HCT116 (cell line): ENCODE measurements at regions not wholly inside any gene's neighbourhood (a gene's known extent, or its start where the extent isn't known, plus 50 kb on each side); places are given as distances from the start of the nearest gene placed in this dataset.

ENCODE experiments used
- ATAC-seq: fragments of 200-7000 bp; cut with Tn5 transposase; 2 replicates; pipeline ENCODE4 v1.9.1; 2020; ENCODE audit warnings: mild to moderate bottlenecking, moderate library complexity
- BruUV-seq: library from RNA; stranded (reverse); fragments of 400-500 nt; replicated peaks from 2 replicates; lab custom pipeline; 2021; lab: Mats Ljungman, UMichigan
- CTCF ChIA-PET: fragments of 300-600 bp; sonication (Branson Sonifier 250); formaldehyde crosslinking; loops from one replicate; lab custom pipeline; 2021; ENCODE audit warnings: antibody characterized with exemption; lab: Charles Lee
- POLR2A ChIA-PET: fragments of 300-600, 350-600 bp; sonication (Branson Sonifier 250); formaldehyde crosslinking; loops from one replicate; lab custom pipeline; 2021; ENCODE audit warnings: antibody characterized with exemption; lab: Charles Lee
- RAD21 ChIA-PET, 2 experiments: fragments of 300-600 bp; sonication (Branson Sonifier 250); formaldehyde crosslinking; loops; one replicate each; lab custom pipeline; 2023; ENCODE audit warnings: low total read pairs in 2 of 2; ENCODE audit not compliant: uncharacterized antibody in 2 of 2, unreplicated experiment in 2 of 2, low non-redundant PET in 1 of 2; lab: Charles Lee
- DNase-seq: peaks from one replicate; pipeline ENCODE4 v3.0.0-alpha.2; 2010; ENCODE audit warnings: low read depth, low spot score
- H2AFZ ChIP-seq: fragments of 200-600 bp; shearing (Covaris generic), sonication (generic); 2 replicates; pipeline ENCODE4 v1.6.1; 2017; ENCODE audit warnings: low read depth, mixed run types, mixed read lengths, antibody characterized with exemption, low read length; ENCODE audit not compliant: poor library complexity, severe bottlenecking
- H3K27ac ChIP-seq: 2 replicates; pipeline ENCODE4 v1.5.1; 2012; ENCODE audit warnings: low read depth, low read length
- H3K27me3 ChIP-seq: fragments of 200-600 bp; sonication (generic); 2 replicates; pipeline ENCODE4 v1.6.1; 2016; ENCODE audit warnings: mixed run types, low read length, mixed read lengths; ENCODE audit not compliant: insufficient read depth
- H3K36me3 ChIP-seq, 2 experiments: fragments of 200-500 bp in 1 of 2; fragments of 200-600 bp in 1 of 2; sonication (Bioruptor generic) in 1 of 2; sonication (generic) in 1 of 2; 2 replicates each; pipeline versions ENCODE4 v1.5.1 to v1.6.1; 2014 to 2016; ENCODE audit warnings: low read length in 2 of 2, inconsistent platforms in 1 of 2, mixed read lengths in 1 of 2, mixed run types in 1 of 2; ENCODE audit not compliant: insufficient read depth in 2 of 2, control insufficient read depth in 1 of 2
- H3K4me1 ChIP-seq, 2 experiments: fragments of 200-600 bp in 1 of 2; sonication (generic) in 1 of 2; 2 replicates each; pipeline versions ENCODE4 v1.5.1 to v1.6.1; 2012 to 2017; ENCODE audit warnings: low read length in 2 of 2, inconsistent platforms in 1 of 2, mild to moderate bottlenecking in 1 of 2, mixed read lengths in 1 of 2, mixed run types in 1 of 2, moderate library complexity in 1 of 2; ENCODE audit not compliant: insufficient read depth in 2 of 2, control insufficient read depth in 1 of 2
- H3K4me2 ChIP-seq: fragments of 200-600 bp; sonication (generic); 2 replicates; pipeline ENCODE4 v1.6.1; 2017; ENCODE audit warnings: mixed run types, low read length, mixed read lengths
- H3K4me3 ChIP-seq, 2 experiments: fragments of 200-600 bp in 1 of 2; sonication (generic) in 1 of 2; replicated peaks in 1 of 2; 2 replicates each; pipeline ENCODE4 v1.5.1; 2011 to 2016; ENCODE audit warnings: low read length in 2 of 2, control low read depth in 1 of 2, low read depth in 1 of 2, mild to moderate bottlenecking in 1 of 2, mixed read lengths in 1 of 2, mixed run types in 1 of 2
- H3K79me2 ChIP-seq: fragments of 200-600 bp; sonication (generic); 2 replicates; pipeline ENCODE4 v1.6.1; 2017; ENCODE audit warnings: mild to moderate bottlenecking, mixed run types, low read length, moderate library complexity, mixed read lengths; ENCODE audit not compliant: insufficient read depth
- H3K9ac ChIP-seq: fragments of 200-600 bp; sonication (generic); 2 replicates; pipeline ENCODE4 v1.6.1; 2016; ENCODE audit warnings: low read length, mixed read lengths
- H3K9me2 ChIP-seq: fragments of 200-600 bp; sonication (generic), shearing (Covaris generic); 2 replicates; pipeline ENCODE4 v1.6.1; 2017; ENCODE audit warnings: mixed run types, mild to moderate bottlenecking, moderate library complexity; ENCODE audit not compliant: insufficient read depth
- H3K9me3 ChIP-seq, 2 experiments: fragments of 200-500 bp in 1 of 2; fragments of 200-600 bp in 1 of 2; sonication (Bioruptor generic) in 1 of 2; sonication (generic) in 1 of 2; 2 replicates each; pipeline ENCODE4 v1.6.1; 2014 to 2017; ENCODE audit warnings: low read length in 2 of 2, mixed read lengths in 2 of 2, inconsistent platforms in 1 of 2, low read depth in 1 of 2, mild to moderate bottlenecking in 1 of 2, mixed run types in 1 of 2, moderate library complexity in 1 of 2; ENCODE audit not compliant: control insufficient read depth in 1 of 2, insufficient read depth in 1 of 2
- H4K20me1 ChIP-seq: fragments of 200-600 bp; sonication (generic), shearing (Covaris generic); 2 replicates; pipeline ENCODE4 v1.6.1; 2017; ENCODE audit warnings: mixed run types, mild to moderate bottlenecking, moderate library complexity; ENCODE audit not compliant: insufficient read depth
- CEBPB ChIP-seq: IDR thresholded peaks from 2 replicates; pipeline ENCODE4 v1.6.1; 2012; ENCODE audit warnings: low read depth
- CTCF ChIP-seq, 3 experiments: fragments of 200-600 bp in 1 of 3; sonication (generic) in 1 of 3; IDR thresholded peaks in 2 of 3; conservative IDR thresholded peaks in 1 of 3; 2 replicates each; pipeline ENCODE4 v1.5.1; 2012 to 2017; ENCODE audit warnings: low read depth in 2 of 3, low read length in 2 of 3, antibody characterized with exemption in 1 of 3, borderline replicate concordance in 1 of 3, control low read depth in 1 of 3, mild to moderate bottlenecking in 1 of 3, mixed read lengths in 1 of 3, mixed run types in 1 of 3, moderate library complexity in 1 of 3; ENCODE audit not compliant: insufficient read depth in 1 of 3
- EZH2phosphoT487 ChIP-seq: fragments of 200-600 bp; IDR thresholded peaks from 2 replicates; pipeline ENCODE4 v1.6.1; 2018; ENCODE audit warnings: antibody characterized with exemption, borderline replicate concordance
- JUND ChIP-seq: IDR thresholded peaks from 2 replicates; pipeline ENCODE4 v1.6.1; 2012
- POLR2A ChIP-seq: IDR thresholded peaks from 2 replicates; pipeline ENCODE4 v1.7.0; 2011; ENCODE audit warnings: borderline replicate concordance; ENCODE audit not compliant: insufficient read depth, insufficient read length; ENCODE audit errors: extremely low read depth
- POLR2AphosphoS5 ChIP-seq: IDR thresholded peaks from 2 replicates; pipeline ENCODE4 v1.6.1; 2011; ENCODE audit warnings: mild to moderate bottlenecking, low read depth, low read length, moderate library complexity
- RAD21 ChIP-seq: IDR thresholded peaks from 2 replicates; pipeline ENCODE4 v1.6.1; 2012; ENCODE audit warnings: low read depth, mild to moderate bottlenecking
- TCF7L2 ChIP-seq: IDR thresholded peaks from 2 replicates; pipeline ENCODE4 v1.7.0; 2011; ENCODE audit warnings: borderline replicate concordance, inconsistent platforms; ENCODE audit not compliant: insufficient read depth, insufficient read length; ENCODE audit errors: extremely low read depth
- YY1 ChIP-seq: IDR thresholded peaks from 2 replicates; pipeline ENCODE4 v1.6.1; 2011; ENCODE audit warnings: low read length, low read depth, moderate library complexity, mild to moderate bottlenecking; ENCODE audit not compliant: insufficient replicate concordance; ENCODE audit errors: extremely low read depth
- ZBTB33 ChIP-seq: IDR thresholded peaks from 2 replicates; pipeline ENCODE4 v1.6.1; 2011; ENCODE audit warnings: mild to moderate bottlenecking, low read length, moderate library complexity; ENCODE audit not compliant: insufficient replicate concordance; ENCODE audit errors: extremely low read depth
- ZFX ChIP-seq: fragments of 450-650 bp; IDR thresholded peaks from 2 replicates; pipeline ENCODE4 v1.6.1; 2017
- ZNF274 ChIP-seq: fragments of 200-500 bp; sonication (Bioruptor generic); IDR thresholded peaks from 2 replicates; pipeline ENCODE4 v1.6.1; 2014; ENCODE audit warnings: mild to moderate bottlenecking, low read depth, low read length, inconsistent platforms
- intact Hi-C: fragments of 100-400 bp; cut with micrococcal nuclease; formaldehyde crosslinking; loops from 2 replicates; pipeline ENCODE4 v1.10.0; 2022
- TF ChIP-seq, protein P1 (sequence below): IDR thresholded peaks from 2 replicates; pipeline ENCODE4 v1.6.1; 2012

- intact Hi-C loops = no loop called here
- Histone ChIP-seq H3K4me2 (no peak overlapping the region), H3K4me1 (no peaks in the 10 kb centered on the region), H3K36me3 (no peaks in the 10 kb centered on the region), H3K4me3 (no peak overlapping the region), H2AFZ (no peak overlapping the region), H3K27me3 (no peaks in the 10 kb centered on the region), H3K79me2 (no peaks in the 10 kb centered on the region), H3K9ac (no peak overlapping the region), H3K9me3 (no peaks in the 10 kb centered on the region), H4K20me1 (no peaks in the 10 kb centered on the region), H3K27ac (no peak overlapping the region), H3K9me2 (no peaks in the 10 kb centered on the region)
- no TSS peak for BruUV-seq
- ChIA-PET RAD21 (no interaction called here), CTCF (no interaction called here), POLR2A (no interaction called here)
- ATAC-seq (no peak), DNase-seq (no peak)
- no peak for TF ChIP-seq RAD21
- no peak for TF ChIP-seq CTCF (IDR thresholded peaks at IDR 0.05 in 2 of 3, conservative IDR thresholded peaks at IDR 0.05 in 1 of 3; ENCODE audit: borderline replicate concordance in 1 of 3, insufficient read depth in 1 of 3, low read depth in 2 of 3, low read length in 2 of 3)
- TF ChIP-seq ZBTB33 = no peak
- TF ChIP-seq POLR2A = no peak
- TF ChIP-seq ZNF274 = no peak
- TF ChIP-seq POLR2AphosphoS5 = no peak
- TF ChIP-seq TCF7L2 = no peak
- TF ChIP-seq EZH2phosphoT487 = no peak
- no peak for TF ChIP-seq JUND
- TF ChIP-seq, protein P1, sequence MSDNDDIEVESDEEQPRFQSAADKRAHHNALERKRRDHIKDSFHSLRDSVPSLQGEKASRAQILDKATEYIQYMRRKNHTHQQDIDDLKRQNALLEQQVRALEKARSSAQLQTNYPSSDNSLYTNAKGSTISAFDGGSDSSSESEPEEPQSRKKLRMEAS = no peak
- no peak for TF ChIP-seq CEBPB
- TF ChIP-seq ZFX = no peak
- no peak for TF ChIP-seq YY1
These were observed 166.3 kb downstream of the TBX15 start for GRCh38 chr1:118821801-118822200.
